GM21526 (cell line): ENCODE measurements at regions not wholly inside any gene's neighbourhood (a gene's known extent, or its start where the extent isn't known, plus 50 kb on each side); places are given as distances from the start of the nearest gene placed in this dataset.
"Not testable (repeated sequence)": the region's sequence is repeated elsewhere in the genome, so short reads cannot be mapped to it uniquely, and the experiment has no call there.

Source experiments
- ATAC-seq: cut with Tn5 transposase; IDR thresholded peaks from one replicate; pipeline ENCODE4 v1.9.1; 2021; ENCODE audit warnings: moderate library complexity; ENCODE audit not compliant: unreplicated experiment, low FRiP score

- no peak for ATAC-seq
These were observed 363.6 kb upstream of the ARPP21 start for GRCh38 chr3:35275768-35276167.

DNA sequence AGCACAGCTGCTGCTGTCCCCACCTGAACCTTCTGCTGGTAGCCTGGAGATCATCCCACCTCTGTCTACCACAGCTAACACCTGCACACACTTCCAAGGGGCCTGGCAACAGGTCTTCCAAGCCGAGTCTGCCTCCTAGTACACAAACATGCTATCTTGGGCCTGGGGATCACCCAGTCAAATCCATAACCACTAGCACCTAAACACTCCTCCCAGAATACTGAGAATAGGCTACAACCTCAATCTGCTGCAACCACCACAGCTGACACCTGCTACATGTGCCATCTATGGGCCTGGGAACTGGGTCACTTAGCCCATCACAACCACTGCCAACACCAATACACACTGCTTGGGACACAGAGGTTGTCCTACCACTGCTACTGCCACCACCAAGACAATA lies 362.8 kb upstream of the ARPP21 start:
- no peak for ATAC-seq

- no peak for ATAC-seq
These were observed 347.7 kb upstream of the ARPP21 start for GRCh38 chr3:35291471-35292236.

DNA sequence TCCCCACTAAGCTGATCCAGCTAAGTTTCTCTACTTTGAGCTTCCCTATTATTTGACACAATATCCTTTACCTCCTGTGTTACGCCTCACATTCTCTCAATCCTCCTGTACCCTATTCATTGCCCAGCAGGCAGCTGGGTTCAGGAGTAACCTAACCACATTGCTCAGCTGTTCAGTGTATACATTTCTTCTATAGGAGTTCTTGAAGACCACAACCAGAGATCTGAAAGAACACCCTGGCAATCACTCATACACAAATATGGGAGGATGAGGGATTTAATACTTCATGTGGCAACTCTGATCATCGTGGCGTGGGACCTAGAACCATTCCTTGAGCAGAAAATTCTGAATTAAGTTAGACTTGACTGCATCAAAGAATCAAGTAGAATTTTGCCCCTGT lies 346.8 kb upstream of the ARPP21 start:
- no peak for ATAC-seq

DNA sequence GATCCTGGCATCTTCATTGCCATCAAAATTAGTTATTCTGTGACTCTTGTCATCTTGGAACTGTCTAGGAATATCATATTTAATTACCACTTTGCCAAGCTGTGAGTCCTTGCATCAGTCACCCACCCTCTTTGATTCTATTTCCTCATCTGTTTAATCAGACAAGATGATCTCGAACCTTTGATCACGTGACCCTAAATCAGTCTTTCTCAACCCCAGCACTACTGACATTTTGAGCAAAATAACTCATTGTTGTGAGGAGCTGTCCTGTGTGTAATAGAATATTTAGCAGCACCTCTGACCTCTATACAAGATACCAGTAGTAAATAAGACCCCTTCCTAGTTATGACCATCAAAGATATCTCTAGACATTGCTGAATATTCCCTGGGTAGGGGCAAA lies 343.4 kb upstream of the ARPP21 start:
- ATAC-seq = no peak

GRCh38 chr3:35296533-35296932 lies 342.8 kb upstream of the ARPP21 start:
- peak; percentile 67 for ATAC-seq

- not testable (repeated sequence) for ATAC-seq
These were observed 342.4 kb upstream of the ARPP21 start for GRCh38 chr3:35296944-35297343.

GRCh38 chr3:35305406-35305805 lies 333.9 kb upstream of the ARPP21 start:
- no peak for ATAC-seq

- ATAC-seq = no peak
These were observed 332.0 kb upstream of the ARPP21 start for GRCh38 chr3:35307296-35307695.

- ATAC-seq = not testable (repeated sequence)
These were observed 322.5 kb upstream of the ARPP21 start for GRCh38 chr3:35316841-35317240.

DNA sequence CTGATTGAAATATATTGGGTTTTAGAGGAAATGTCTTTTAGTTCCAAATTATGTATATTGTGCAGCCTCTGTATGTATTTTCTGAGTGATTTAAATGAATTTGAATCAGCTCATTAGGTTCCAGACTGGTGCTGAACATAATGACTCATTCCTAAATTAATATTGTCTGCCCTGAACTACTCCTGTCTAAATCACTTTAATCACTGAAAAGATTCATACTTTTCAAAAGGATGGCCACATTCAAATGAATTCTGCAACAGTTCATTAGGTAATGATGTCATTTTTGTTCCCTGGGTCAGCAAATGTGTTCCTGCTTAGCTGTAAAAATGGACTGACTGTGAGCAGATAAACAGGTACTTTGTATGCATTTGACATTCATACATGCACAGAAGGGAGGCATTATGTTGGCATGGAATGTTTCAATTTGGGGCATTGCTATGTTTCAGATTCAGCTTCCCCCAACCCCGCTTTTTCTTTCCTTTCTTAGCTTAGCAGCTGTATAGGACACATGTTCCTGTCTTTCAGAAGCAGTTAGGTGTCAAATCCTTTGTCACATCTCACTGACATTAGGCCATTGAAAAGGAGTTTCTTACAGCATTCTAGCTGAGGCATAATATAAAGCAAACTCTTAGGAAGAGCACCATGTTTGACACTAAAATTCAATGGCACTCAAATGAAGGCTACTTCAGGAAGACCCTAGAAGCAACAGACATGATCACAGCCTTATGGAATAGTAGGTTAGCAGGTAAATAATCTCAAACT lies 318.5 kb upstream of the ARPP21 start:
- no peak for ATAC-seq

GRCh38 chr3:35322070-35322469 lies 317.3 kb upstream of the ARPP21 start:
- no peak for ATAC-seq

GRCh38 chr3:35335703-35336102 lies 303.6 kb upstream of the ARPP21 start:
- no peak for ATAC-seq

DNA sequence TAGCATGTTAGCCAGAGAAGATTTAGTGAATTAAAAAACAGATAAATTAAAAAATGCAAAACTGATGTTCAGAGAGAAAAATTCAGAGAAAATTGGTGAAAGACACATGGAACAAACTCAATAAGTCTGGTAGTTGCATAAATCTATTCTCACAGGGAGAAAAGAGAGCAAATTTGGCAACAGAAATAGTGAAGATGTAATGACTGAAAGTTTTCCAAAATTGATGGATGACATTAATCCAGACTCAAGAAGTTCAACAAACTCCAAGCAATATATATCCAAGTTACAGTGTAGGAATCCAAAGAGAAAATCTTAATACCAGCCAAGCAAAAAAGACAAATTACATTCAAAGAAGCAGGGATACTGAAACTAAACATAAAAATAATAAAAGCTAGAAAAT lies 302.7 kb upstream of the ARPP21 start:
- no peak for ATAC-seq

- no peak for ATAC-seq
These were observed 301.1 kb upstream of the ARPP21 start for GRCh38 chr3:35338186-35338585.

GRCh38 chr3:35380196-35380595 lies 259.1 kb upstream of the ARPP21 start:
- no peak for ATAC-seq

DNA sequence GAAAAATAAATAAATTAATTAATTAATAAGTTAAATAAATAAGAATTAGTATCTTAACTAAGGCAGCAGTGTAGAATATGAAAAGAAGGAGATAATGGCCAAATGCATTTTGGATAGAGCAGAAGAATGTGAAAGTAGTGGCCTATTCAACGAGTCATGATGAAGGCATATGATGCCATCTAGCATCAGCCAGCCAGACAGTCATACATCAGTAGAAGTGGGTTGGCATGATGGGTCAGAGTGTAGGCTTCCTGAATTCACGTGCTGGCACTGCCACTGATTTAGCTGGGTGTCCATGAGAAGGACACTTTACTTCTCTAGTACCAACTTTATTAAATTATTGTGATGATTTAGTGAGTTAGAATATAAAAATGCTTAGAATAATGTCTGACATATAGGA lies 256.1 kb upstream of the ARPP21 start:
- ATAC-seq = no peak

GRCh38 chr3:35383719-35384555 lies 255.4 kb upstream of the ARPP21 start:
- ATAC-seq = no peak

GRCh38 chr3:35385271-35385670 lies 254.1 kb upstream of the ARPP21 start:
- ATAC-seq = no peak

DNA sequence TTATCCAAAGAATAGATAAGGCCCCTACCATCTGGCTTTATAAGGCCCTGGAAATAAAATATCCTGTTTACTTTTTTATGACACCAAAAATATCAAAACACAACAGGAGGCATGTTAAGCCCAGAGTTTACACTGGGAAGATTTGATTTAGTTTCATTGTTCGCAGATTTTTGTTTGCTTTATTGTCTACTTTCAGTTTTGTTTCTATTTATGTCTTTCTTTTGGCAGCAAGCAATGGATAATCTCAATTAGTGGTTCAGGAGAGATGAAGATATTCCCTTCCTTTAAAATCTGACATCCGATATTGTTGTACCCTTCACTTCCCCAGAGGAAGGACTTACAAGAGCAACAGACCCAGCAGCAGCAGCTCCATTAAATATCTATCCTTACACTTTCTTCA lies 249.4 kb upstream of the ARPP21 start:
- ATAC-seq = no peak

GRCh38 chr3:35392187-35392586 lies 247.1 kb upstream of the ARPP21 start:
- ATAC-seq = no peak
